ENCODE measurements at regions not wholly inside any gene's neighbourhood (a gene's known extent, or its start where the extent isn't known, plus 50 kb on each side); places are given as distances from the start of the nearest gene placed in this dataset.

- CTCF ChIA-PET, result interaction anchor here (1.2 kb wide), 1 partner anchor 10 kb away, joined by 3 read pairs; no protein-coding TSS in a partner anchor
- no peak overlapping the region for H3K4me3 Mint-ChIP-seq
- H3K36me3 Mint-ChIP-seq (ENCODE audit: low read depth), result no peaks in the 10 kb centered on the region
- POLR2A ChIA-PET, result no interaction called here
- peaks cover 3% of the 10 kb centered on the region for H3K27me3 Mint-ChIP-seq (ENCODE audit: low read depth)
- no peak overlapping the region for H3K27ac Mint-ChIP-seq
- DNase-seq (no peak), ATAC-seq (no peak)
- no peaks in the 10 kb centered on the region for H3K9me3 Mint-ChIP-seq (ENCODE audit: insufficient read depth)
- no peaks in the 10 kb centered on the region for H3K4me1 Mint-ChIP-seq (ENCODE audit: low read depth)
Observed at GRCh38 chr7:35530124-35531109, 164.5 kb downstream of the HERPUD2 start.

GRCh38 chr7:35529713-35530112 is 165.2 kb downstream of the HERPUD2 start:
- CTCF ChIA-PET, result interaction anchor here (1.2 to 1.3 kb wide), 2 partner anchors 8 to 9 kb away, joined by 3 to 4 read pairs; no protein-coding TSS in a partner anchor
- H3K27ac Mint-ChIP-seq, result no peak overlapping the region

GRCh38 chr7:35528381-35528977 is 166.5 kb downstream of the HERPUD2 start:
- ChIA-PET CTCF (interaction anchor here (0.8 to 1.3 kb wide), 2 partner anchors 8 to 9 kb away, joined by 3 to 4 read pairs; no protein-coding TSS in a partner anchor), POLR2A (no interaction called here)
- Mint-ChIP-seq H3K4me1 (ENCODE audit: low read depth) (no peaks in the 10 kb centered on the region), H3K9me3 (ENCODE audit: insufficient read depth) (no peaks in the 10 kb centered on the region), H3K36me3 (ENCODE audit: low read depth) (no peaks in the 10 kb centered on the region), H3K4me3 (no peak overlapping the region), H3K27me3 (ENCODE audit: low read depth) (peaks cover 4% of the 10 kb centered on the region), H3K27ac (no peak overlapping the region)
- ATAC-seq, result no peak
- DNase-seq, result no peak

More at GRCh38 chr7:35529713-35530112, 165.2 kb downstream of the HERPUD2 start:
- POLR2A ChIA-PET, result no interaction called here
- peaks cover 3% of the 10 kb centered on the region for H3K27me3 Mint-ChIP-seq (ENCODE audit: low read depth)
- H3K4me3 Mint-ChIP-seq, result no peak overlapping the region
- no peaks in the 10 kb centered on the region for H3K9me3 Mint-ChIP-seq (ENCODE audit: insufficient read depth)
- no peaks in the 10 kb centered on the region for H3K4me1 Mint-ChIP-seq (ENCODE audit: low read depth)
- ATAC-seq, result no peak
- no peak for DNase-seq
- no peaks in the 10 kb centered on the region for H3K36me3 Mint-ChIP-seq (ENCODE audit: low read depth)

DNA sequence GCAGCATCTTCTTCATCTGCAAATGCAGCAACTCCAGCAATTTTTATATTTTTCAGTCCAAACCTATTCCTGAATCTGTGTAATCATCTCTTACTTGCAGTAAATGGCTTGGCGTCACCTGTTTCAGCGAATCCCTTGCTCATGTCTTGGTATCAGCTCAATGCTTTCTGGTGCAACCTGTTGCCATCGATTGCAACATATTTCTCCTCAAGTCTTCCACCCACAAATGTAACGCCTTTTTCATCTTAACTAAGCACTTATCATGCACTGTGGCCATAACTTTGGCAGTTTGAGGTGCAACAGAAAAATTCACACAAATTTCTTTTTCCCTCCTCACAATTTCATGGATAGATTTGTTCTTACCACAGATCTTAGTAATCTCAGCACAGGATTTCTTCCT is 168.3 kb downstream of the HERPUD2 start:
- CTCF ChIA-PET, result no interaction called here
- Mint-ChIP-seq H3K4me1 (ENCODE audit: low read depth) (no peaks in the 10 kb centered on the region), H3K36me3 (ENCODE audit: low read depth) (no peaks in the 10 kb centered on the region), H3K4me3 (no peak overlapping the region), H3K27ac (no peak overlapping the region), H3K9me3 (ENCODE audit: insufficient read depth) (no peaks in the 10 kb centered on the region), H3K27me3 (ENCODE audit: low read depth) (peaks cover 14% of the 10 kb centered on the region)
- POLR2A ChIA-PET, result no interaction called here
- ATAC-seq (no peak), DNase-seq (no peak)

GRCh38 chr7:35524112-35524804 is 170.7 kb downstream of the HERPUD2 start:
- no peak for DNase-seq
- H3K4me1 Mint-ChIP-seq (ENCODE audit: low read depth), result no peaks in the 10 kb centered on the region
- no peaks in the 10 kb centered on the region for H3K9me3 Mint-ChIP-seq (ENCODE audit: insufficient read depth)
- peaks cover 23% of the 10 kb centered on the region for H3K27me3 Mint-ChIP-seq (ENCODE audit: low read depth)
- POLR2A ChIA-PET, result no interaction called here
- H3K36me3 Mint-ChIP-seq (ENCODE audit: low read depth), result no peaks in the 10 kb centered on the region
- no peak overlapping the region for H3K27ac Mint-ChIP-seq
- no peak for ATAC-seq
- CTCF ChIA-PET, result interaction anchor here (1.1 kb wide), 1 partner anchor 14 kb away, joined by 3 read pairs; no protein-coding TSS in a partner anchor
- H3K4me3 Mint-ChIP-seq, result no peak overlapping the region

- H3K36me3 Mint-ChIP-seq (ENCODE audit: low read depth), result no peaks in the 10 kb centered on the region
- no peaks in the 10 kb centered on the region for H3K4me1 Mint-ChIP-seq (ENCODE audit: low read depth)
- ChIA-PET POLR2A (no interaction called here), CTCF (no interaction called here)
- no peak for ATAC-seq
- no peak overlapping the region for H3K27ac Mint-ChIP-seq
- peaks cover 26% of the 10 kb centered on the region for H3K27me3 Mint-ChIP-seq (ENCODE audit: low read depth)
- no peak overlapping the region for H3K4me3 Mint-ChIP-seq
- no peaks in the 10 kb centered on the region for H3K9me3 Mint-ChIP-seq (ENCODE audit: insufficient read depth)
- no peak for DNase-seq
Observed at GRCh38 chr7:35523292-35523691, 171.6 kb downstream of the HERPUD2 start.

DNA sequence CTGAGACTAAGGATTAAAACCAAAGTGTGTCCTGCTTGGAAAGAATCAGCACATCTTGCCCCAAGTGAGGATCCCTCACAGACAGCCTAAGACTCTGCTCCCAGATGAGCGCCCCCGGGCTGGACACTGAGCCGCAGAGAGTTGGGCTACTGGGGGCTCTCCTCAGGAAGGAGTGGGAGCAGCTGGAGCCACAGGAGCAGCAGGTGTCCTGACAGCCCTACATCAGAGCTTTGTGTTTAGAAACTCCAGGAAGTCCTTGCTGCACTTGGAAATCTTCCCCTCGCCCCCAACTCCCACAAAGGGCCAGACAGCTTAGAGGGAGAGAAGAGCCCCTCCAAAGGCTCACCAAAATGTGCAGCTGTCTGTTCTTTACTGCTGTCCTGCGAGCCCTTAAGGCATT is 172.2 kb downstream of the HERPUD2 start:
- Mint-ChIP-seq H3K9me3 (ENCODE audit: insufficient read depth) (no peaks in the 10 kb centered on the region), H3K4me1 (ENCODE audit: low read depth) (no peaks in the 10 kb centered on the region), H3K4me3 (no peak overlapping the region), H3K27ac (no peak overlapping the region), H3K36me3 (ENCODE audit: low read depth) (no peaks in the 10 kb centered on the region), H3K27me3 (ENCODE audit: low read depth) (peaks cover 28% of the 10 kb centered on the region)
- POLR2A ChIA-PET, result no interaction called here
- ATAC-seq (no peak), DNase-seq (no peak)
- CTCF ChIA-PET, result no interaction called here

DNA sequence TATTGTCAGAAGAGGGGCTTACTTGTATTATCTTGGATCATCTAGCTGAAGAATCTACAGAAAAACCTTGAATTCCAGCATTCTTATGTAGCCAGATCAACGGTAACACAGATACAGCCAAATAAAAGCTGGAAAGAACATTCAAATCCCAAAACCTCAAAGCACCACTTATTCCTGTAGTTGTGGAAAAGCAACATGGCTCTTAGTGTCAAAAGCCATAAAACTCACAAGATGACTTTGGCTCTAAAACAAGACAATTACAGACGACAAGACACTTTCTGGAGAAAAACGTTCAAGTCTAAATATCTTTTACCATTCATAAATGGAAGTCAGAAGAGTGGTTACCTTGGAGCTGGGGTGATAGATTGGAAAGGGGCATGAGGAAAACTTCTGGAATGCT is 173.0 kb downstream of the HERPUD2 start:
- H3K27me3 Mint-ChIP-seq (ENCODE audit: low read depth), result peaks cover 28% of the 10 kb centered on the region
- no peaks in the 10 kb centered on the region for H3K36me3 Mint-ChIP-seq (ENCODE audit: low read depth)
- H3K4me1 Mint-ChIP-seq (ENCODE audit: low read depth), result no peaks in the 10 kb centered on the region
- DNase-seq (no peak), ATAC-seq (no peak)
- no peaks in the 10 kb centered on the region for H3K9me3 Mint-ChIP-seq (ENCODE audit: insufficient read depth)
- no peak overlapping the region for H3K4me3 Mint-ChIP-seq
- CTCF ChIA-PET, result interaction anchor here (2.8 kb wide), 1 partner anchor 16 kb away, joined by 10 read pairs; no protein-coding TSS in a partner anchor
- no peak overlapping the region for H3K27ac Mint-ChIP-seq
- POLR2A ChIA-PET, result no interaction called here

DNA sequence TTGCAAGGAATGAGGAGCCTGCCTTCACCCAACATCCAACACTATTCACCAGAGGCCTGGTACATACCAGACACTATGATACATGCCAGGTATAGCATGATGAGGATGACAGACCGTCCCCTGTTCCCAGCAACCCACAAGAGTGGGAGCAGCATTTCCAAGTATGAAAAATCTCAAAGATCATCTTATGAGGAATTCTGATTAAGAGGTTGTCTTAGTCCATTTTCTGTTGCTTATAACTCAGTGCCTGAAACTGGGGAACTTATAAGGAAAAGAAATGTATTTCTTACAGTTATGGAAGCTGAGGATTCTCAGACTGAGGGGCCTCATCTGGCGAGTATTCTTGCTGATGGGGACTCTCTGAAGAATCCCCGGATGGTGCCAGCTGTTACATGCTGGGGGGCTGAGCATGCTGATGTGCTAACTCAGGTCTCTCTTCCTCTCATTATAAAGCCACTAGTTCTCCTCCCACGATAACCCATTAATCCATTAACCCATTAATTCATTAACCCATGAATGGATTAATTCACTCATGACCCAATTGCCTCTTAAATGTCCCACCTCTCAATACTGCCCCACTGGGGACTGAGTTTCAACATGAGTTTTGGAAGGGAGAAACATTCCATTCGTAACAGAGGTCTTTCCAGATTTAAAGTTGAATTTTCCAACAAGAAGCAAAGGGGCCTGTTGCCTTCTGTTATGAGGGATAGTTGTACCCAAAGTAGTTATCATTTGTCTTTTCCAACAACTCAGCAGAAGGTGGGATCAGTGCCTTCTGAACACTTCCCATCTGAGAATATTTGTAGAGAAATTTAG is 173.9 kb downstream of the HERPUD2 start:
- Mint-ChIP-seq H3K27ac (no peak overlapping the region), H3K4me1 (ENCODE audit: low read depth) (no peaks in the 10 kb centered on the region), H3K27me3 (ENCODE audit: low read depth) (peaks cover 28% of the 10 kb centered on the region), H3K36me3 (ENCODE audit: low read depth) (no peaks in the 10 kb centered on the region), H3K9me3 (ENCODE audit: insufficient read depth) (no peaks in the 10 kb centered on the region), H3K4me3 (no peak overlapping the region)
- CTCF ChIA-PET, result interaction anchor here (0.6 to 2.8 kb wide), 19 partner anchors 8 to 499 kb away, joined by 3 to 18 read pairs (median 4); no protein-coding TSS in a partner anchor
- POLR2A ChIA-PET, result no interaction called here
- no peak for ATAC-seq
- no peak for DNase-seq

DNA sequence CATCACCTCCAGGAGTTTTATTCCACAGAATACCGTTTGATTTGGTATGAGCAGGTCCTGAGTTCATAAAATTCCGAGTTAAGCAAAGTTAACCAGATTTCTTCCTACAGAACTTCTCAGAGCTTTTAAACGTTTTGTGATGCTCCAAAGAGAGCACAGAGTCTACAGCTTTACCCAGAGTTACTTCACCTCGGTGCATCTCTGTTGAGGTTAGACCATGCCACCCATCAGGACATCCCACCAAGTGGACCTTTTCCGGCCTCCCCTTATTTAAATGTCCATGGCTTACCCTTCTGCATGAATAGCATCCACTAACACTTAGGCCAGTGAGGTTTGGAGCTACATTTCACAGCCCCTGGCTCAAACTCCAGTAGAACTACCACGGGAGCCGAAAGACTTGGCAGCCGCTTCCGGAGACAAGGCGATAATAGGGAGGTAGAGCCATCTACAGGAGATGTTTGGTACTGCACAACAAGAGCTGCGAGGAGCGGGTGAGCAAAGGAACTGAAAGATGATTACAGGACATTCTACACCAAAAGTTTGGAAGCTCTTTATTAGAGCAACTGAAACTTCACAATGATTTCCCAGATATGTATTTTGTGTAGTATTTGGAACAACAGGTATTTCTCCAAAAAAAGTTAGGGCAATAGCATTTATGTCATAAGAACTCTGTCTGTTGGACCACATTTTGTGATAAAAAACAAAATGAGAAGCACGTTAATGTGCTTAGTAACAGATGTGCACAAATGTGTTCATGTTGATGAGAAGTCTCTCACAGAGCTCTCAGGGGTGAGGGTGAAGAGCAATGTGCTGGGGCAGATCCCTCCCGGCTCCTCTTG is 174.7 kb downstream of the HERPUD2 start:
- Mint-ChIP-seq H3K27me3 (ENCODE audit: low read depth) (peaks cover 28% of the 10 kb centered on the region), H3K36me3 (ENCODE audit: low read depth) (no peaks in the 10 kb centered on the region), H3K4me3 (no peak overlapping the region), H3K4me1 (ENCODE audit: low read depth) (no peaks in the 10 kb centered on the region), H3K9me3 (ENCODE audit: insufficient read depth) (no peaks in the 10 kb centered on the region), H3K27ac (no peak overlapping the region)
- ATAC-seq (peak; percentile 77), DNase-seq (peak; percentile 76)
- POLR2A ChIA-PET, result no interaction called here
- CTCF ChIA-PET, result interaction anchor here (0.6 to 2.8 kb wide), 21 partner anchors 9 to 498 kb away, joined by 3 to 18 read pairs (median 4); no protein-coding TSS in a partner anchor

Measured in activated CD8-positive, alpha-beta T cell treated with anti-CD3 and anti-CD28 coated beads, Interleukin-2, amount 10 ng/mL, durations not matched to agents 7 days and 5 days (primary cell).